ENCODE measurements at regions not wholly inside any gene's neighbourhood (a gene's known extent, or its start where the extent isn't known, plus 50 kb on each side); places are given as distances from the start of the nearest gene placed in this dataset.
"Not testable (repeated sequence)": the region's sequence is repeated elsewhere in the genome, so short reads cannot be mapped to it uniquely, and the experiment has no call there.

- ChIA-PET POLR2A (no interaction called here), CTCF (no interaction called here)
- H3K4me3 Mint-ChIP-seq = no peak overlapping the region
- peaks cover 57% of the 10 kb centered on the region for H3K9me3 Mint-ChIP-seq
- ATAC-seq (no peak), DNase-seq (ENCODE audit: low spot score) (no peak)
- no peak overlapping the region for H3K27ac Mint-ChIP-seq
- no peaks in the 10 kb centered on the region for H3K4me1 Mint-ChIP-seq
- peaks cover 62% of the 10 kb centered on the region for H3K36me3 Mint-ChIP-seq
- H3K27me3 Mint-ChIP-seq (ENCODE audit: low read depth) = no peaks in the 10 kb centered on the region; the same call in 1 of the 2 replicates
- TF ChIP-seq, protein P1, sequence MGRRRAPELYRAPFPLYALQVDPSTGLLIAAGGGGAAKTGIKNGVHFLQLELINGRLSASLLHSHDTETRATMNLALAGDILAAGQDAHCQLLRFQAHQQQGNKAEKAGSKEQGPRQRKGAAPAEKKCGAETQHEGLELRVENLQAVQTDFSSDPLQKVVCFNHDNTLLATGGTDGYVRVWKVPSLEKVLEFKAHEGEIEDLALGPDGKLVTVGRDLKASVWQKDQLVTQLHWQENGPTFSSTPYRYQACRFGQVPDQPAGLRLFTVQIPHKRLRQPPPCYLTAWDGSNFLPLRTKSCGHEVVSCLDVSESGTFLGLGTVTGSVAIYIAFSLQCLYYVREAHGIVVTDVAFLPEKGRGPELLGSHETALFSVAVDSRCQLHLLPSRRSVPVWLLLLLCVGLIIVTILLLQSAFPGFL (CRISPR knock-in tag; IDR thresholded peaks at IDR 0.05; ENCODE audit: borderline replicate concordance) = no peak
- no peak for TF ChIP-seq ZBTB21 (CRISPR knock-in tag; IDR thresholded peaks at IDR 0.05; ENCODE audit: borderline replicate concordance)
Observed at GRCh38 chr21:23138797-23139196, 2140.6 kb downstream of the NCAM2 start.

DNA sequence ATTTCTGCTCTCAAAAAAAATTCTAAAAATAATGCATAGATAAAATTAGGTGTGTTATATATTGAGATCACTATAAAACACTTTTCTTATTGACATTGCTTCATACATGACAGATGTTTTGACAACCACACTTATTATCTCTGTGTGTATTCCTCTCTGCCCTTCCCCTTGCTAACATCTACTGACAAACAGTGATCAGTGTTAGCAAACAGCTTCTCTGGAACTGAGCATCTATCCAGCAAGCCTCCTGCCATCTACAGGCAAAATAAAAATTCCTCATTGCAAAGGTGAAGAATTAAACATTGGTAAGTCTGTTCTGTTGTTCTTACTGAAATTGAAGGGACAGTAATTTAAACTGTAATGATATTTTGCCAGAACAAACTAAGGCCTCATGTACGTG is 2153.9 kb downstream of the NCAM2 start:
- Mint-ChIP-seq H3K36me3 (no peaks in the 10 kb centered on the region), H3K9me3 (peaks cover 4% of the 10 kb centered on the region; the same call in 1 of the 2 replicates), H3K27ac (no peak overlapping the region), H3K4me3 (no peak overlapping the region), H3K27me3 (ENCODE audit: low read depth) (no peaks in the 10 kb centered on the region), H3K4me1 (no peaks in the 10 kb centered on the region)
- ATAC-seq (no peak), DNase-seq (ENCODE audit: low spot score) (no peak)
- CTCF ChIA-PET = no interaction called here
- POLR2A ChIA-PET = interaction anchor here (0.7 kb wide), 1 partner anchor 450 kb away, joined by 4 read pairs; no protein-coding TSS in a partner anchor
- TF ChIP-seq ZNF671 (CRISPR knock-in tag; IDR thresholded peaks at IDR 0.05) (no peak), TP53 (CRISPR knock-in tag; IDR thresholded peaks at IDR 0.05) (no peak), E2F5 (CRISPR knock-in tag; IDR thresholded peaks at IDR 0.05) (no peak), ZNF425 (CRISPR knock-in tag; conservative IDR thresholded peaks at IDR 0.05) (no peak)
- TF ChIP-seq, protein P2, sequence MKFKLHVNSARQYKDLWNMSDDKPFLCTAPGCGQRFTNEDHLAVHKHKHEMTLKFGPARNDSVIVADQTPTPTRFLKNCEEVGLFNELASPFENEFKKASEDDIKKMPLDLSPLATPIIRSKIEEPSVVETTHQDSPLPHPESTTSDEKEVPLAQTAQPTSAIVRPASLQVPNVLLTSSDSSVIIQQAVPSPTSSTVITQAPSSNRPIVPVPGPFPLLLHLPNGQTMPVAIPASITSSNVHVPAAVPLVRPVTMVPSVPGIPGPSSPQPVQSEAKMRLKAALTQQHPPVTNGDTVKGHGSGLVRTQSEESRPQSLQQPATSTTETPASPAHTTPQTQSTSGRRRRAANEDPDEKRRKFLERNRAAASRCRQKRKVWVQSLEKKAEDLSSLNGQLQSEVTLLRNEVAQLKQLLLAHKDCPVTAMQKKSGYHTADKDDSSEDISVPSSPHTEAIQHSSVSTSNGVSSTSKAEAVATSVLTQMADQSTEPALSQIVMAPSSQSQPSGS (CRISPR knock-in tag; IDR thresholded peaks at IDR 0.05; ENCODE audit: borderline replicate concordance, low read depth) = no peak

DNA sequence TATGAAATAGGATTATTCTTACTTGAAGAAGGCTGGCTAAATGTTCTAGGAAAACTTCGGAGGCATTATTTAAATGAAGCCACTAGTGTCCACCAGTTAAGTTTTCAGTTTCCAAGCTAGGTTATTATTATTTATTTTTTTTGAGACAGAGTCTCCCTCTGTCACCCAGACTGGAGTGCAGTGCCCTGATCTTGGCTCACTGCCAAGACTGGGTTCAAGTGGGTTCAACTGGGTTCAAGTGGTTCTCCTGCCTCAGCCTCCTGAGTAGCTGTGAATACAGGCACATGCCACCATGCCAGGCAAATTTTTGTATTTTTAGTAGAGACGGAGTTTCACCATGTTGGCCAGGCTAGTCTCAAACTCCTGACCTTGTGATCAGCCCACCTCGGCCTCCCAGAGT is 2155.6 kb downstream of the NCAM2 start:
- H3K27me3 Mint-ChIP-seq (ENCODE audit: low read depth); DNase-seq (ENCODE audit: low spot score); POLR2A ChIA-PET; H3K4me3 Mint-ChIP-seq; ATAC-seq; CTCF ChIA-PET; H3K27ac Mint-ChIP-seq; H3K36me3 Mint-ChIP-seq; H3K9me3 Mint-ChIP-seq; H3K4me1 Mint-ChIP-seq: not testable (repeated sequence)

GRCh38 chr21:23155281-23155680 is 2157.1 kb downstream of the NCAM2 start:
- CTCF ChIA-PET = no interaction called here
- Mint-ChIP-seq H3K27ac (no peak overlapping the region), H3K4me1 (peaks cover 7% of the 10 kb centered on the region; the same call in 1 of the 2 replicates), H3K27me3 (ENCODE audit: low read depth) (no peaks in the 10 kb centered on the region), H3K9me3 (no peaks in the 10 kb centered on the region), H3K36me3 (no peaks in the 10 kb centered on the region), H3K4me3 (no peak overlapping the region)
- no peak for DNase-seq (ENCODE audit: low spot score)
- TF ChIP-seq MYBL2 (CRISPR knock-in tag; IDR thresholded peaks at IDR 0.05) (no peak), TEAD1 (CRISPR knock-in tag; IDR thresholded peaks at IDR 0.05) (no peak), ZNF671 (CRISPR knock-in tag; IDR thresholded peaks at IDR 0.05) (no peak), TP53 (CRISPR knock-in tag; IDR thresholded peaks at IDR 0.05) (no peak), FOXJ3 (CRISPR knock-in tag; IDR thresholded peaks at IDR 0.05; ENCODE audit: borderline replicate concordance) (no peak), GABPB1 (CRISPR knock-in tag; IDR thresholded peaks at IDR 0.05) (no peak)
- TF ChIP-seq, protein P3, sequence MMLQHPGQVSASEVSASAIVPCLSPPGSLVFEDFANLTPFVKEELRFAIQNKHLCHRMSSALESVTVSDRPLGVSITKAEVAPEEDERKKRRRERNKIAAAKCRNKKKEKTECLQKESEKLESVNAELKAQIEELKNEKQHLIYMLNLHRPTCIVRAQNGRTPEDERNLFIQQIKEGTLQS (CRISPR knock-in tag; conservative IDR thresholded peaks at IDR 0.05) = no peak
- no peak for ATAC-seq
- POLR2A ChIA-PET = no interaction called here

Data from WTC11 (cell line).